Breast epithelium (tissue), 4 donors: ENCODE measurements at regions not wholly inside any gene's neighbourhood (a gene's known extent, or its start where the extent isn't known, plus 50 kb on each side); places are given as distances from the start of the nearest gene placed in this dataset.

Source experiments
- DNase-seq, 2 donors: peaks; one replicate each; pipeline ENCODE4 v3.0.0-alpha.2; 2019; ENCODE audit warnings: low spot score in 2 of 2
- H3K27ac ChIP-seq, 2 donors: fragments of 200-600 bp; sonication (generic) in 1 of 2; one replicate each; pipeline ENCODE4 v1.5.1; 2016 to 2019; ENCODE audit warnings: mild to moderate bottlenecking in 1 of 2
- H3K27me3 ChIP-seq, 2 donors: fragments of 200-600 bp; sonication (generic) in 1 of 2; one replicate each; pipeline versions ENCODE4 v1.5.1 to v1.6.0; 2017 to 2019; ENCODE audit warnings: control low read depth in 1 of 2, mild to moderate bottlenecking in 1 of 2
- H3K36me3 ChIP-seq: fragments of 200-600 bp; one replicate; pipeline ENCODE4 v1.5.1; 2019
- H3K4me1 ChIP-seq, 2 donors: fragments of 200-600 bp; sonication (generic); one replicate each; pipeline ENCODE4 v1.5.1; 2016 to 2019; ENCODE audit warnings: control low read depth in 1 of 2
- H3K4me3 ChIP-seq, 3 donors: fragments of 200-600 bp; sonication (generic); 1 replicate in 2 of 3; 2 replicates in 1 of 3; pipeline ENCODE4 v1.5.1; 2016 to 2019; ENCODE audit warnings: mild to moderate bottlenecking in 3 of 3, moderate library complexity in 2 of 3
- H3K9me3 ChIP-seq, 2 donors: fragments of 200-600 bp; sonication (generic) in 1 of 2; one replicate each; pipeline ENCODE4 v1.5.1; 2016 to 2019; ENCODE audit warnings: control low read depth in 1 of 2
- POLR2A ChIP-seq: fragments of 450-650 bp; IDR thresholded peaks from one replicate; pipeline ENCODE4 v1.6.1; 2016; ENCODE audit warnings: antibody characterized with exemption, mild to moderate bottlenecking, moderate library complexity
- POLR2AphosphoS5 ChIP-seq, 3 donors: sonication (generic); formaldehyde crosslinking; IDR thresholded peaks; one replicate each; pipeline ENCODE4 v1.6.1; 2017; ENCODE audit warnings: antibody characterized with exemption in 3 of 3
- intact Hi-C: fragments of 100-400 bp; cut with DNase I; formaldehyde crosslinking; loops from one replicate; pipeline ENCODE4 v1.15.1; 2023; ENCODE audit warnings: low total_unique reads
- TF ChIP-seq, protein P1 (sequence below), 3 donors: fragments of 450-650 bp; IDR thresholded peaks; one replicate each; pipeline ENCODE4 v1.5.1; 2016 to 2017; ENCODE audit warnings: antibody characterized with exemption in 3 of 3, mild to moderate bottlenecking in 3 of 3, moderate library complexity in 3 of 3

GRCh38 chr14:94867209-94867608, 97.3 kb upstream of the GSC start:
- H3K9me3 ChIP-seq = no peaks in the 10 kb centered on the region
- H3K4me1 ChIP-seq = no peaks in the 10 kb centered on the region
- no peak for DNase-seq
- H3K27ac ChIP-seq = no peak overlapping the region
- H3K4me3 ChIP-seq = no peak overlapping the region
- H3K27me3 ChIP-seq = no peaks in the 10 kb centered on the region
- no peaks in the 10 kb centered on the region for H3K36me3 ChIP-seq
- TF ChIP-seq, protein P1, sequence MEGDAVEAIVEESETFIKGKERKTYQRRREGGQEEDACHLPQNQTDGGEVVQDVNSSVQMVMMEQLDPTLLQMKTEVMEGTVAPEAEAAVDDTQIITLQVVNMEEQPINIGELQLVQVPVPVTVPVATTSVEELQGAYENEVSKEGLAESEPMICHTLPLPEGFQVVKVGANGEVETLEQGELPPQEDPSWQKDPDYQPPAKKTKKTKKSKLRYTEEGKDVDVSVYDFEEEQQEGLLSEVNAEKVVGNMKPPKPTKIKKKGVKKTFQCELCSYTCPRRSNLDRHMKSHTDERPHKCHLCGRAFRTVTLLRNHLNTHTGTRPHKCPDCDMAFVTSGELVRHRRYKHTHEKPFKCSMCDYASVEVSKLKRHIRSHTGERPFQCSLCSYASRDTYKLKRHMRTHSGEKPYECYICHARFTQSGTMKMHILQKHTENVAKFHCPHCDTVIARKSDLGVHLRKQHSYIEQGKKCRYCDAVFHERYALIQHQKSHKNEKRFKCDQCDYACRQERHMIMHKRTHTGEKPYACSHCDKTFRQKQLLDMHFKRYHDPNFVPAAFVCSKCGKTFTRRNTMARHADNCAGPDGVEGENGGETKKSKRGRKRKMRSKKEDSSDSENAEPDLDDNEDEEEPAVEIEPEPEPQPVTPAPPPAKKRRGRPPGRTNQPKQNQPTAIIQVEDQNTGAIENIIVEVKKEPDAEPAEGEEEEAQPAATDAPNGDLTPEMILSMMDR (IDR thresholded peaks at IDR 0.05) = no peak
- TF ChIP-seq POLR2A (no peak), POLR2AphosphoS5 (IDR thresholded peaks at IDR 0.05) (no peak)
- intact Hi-C loops = loop anchor here (5.0 kb wide), 1 partner anchor 1075 kb away; no protein-coding TSS in a partner anchor

DNA sequence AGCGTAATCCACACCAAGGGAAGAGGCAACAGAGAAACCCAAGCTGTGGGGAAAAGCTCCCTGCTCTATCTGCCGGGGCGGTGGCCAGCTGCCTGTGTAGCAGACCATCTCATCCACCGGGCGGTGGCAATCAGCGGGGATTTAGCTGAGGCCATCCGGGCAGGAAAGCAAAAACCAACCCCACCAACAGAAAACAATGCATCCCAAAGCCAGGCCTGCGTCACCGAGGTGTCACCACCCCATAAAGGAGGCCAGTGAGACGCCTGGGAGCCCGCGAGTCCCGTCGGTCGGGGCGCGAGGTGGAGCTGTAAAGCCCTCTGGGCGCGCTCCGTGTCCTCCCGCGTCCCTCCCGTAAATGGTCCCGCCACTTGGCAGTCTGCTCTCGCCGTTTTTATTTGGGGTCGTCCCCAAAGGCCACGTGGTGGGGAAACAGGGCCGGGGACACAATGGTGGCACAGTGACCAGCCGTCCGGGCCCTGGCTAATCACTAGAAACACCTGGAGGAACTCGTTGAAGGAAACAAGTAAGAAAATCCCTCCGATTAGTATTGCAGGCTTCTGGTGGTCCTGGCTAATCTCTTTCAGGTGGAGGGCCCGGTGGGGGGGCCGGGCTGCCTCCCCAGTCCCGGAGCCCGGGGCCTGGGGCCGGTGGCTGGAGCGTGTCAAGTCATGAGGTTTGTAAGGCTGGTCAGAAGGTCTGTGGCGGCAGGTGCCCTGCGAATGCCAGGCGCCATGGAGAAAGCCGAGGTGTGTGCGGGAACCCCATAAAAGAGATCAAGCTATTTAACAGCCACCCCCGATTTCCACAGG, 94.7 kb upstream of the GSC start:
- no peaks in the 10 kb centered on the region for H3K27me3 ChIP-seq
- no peak for DNase-seq

DNA sequence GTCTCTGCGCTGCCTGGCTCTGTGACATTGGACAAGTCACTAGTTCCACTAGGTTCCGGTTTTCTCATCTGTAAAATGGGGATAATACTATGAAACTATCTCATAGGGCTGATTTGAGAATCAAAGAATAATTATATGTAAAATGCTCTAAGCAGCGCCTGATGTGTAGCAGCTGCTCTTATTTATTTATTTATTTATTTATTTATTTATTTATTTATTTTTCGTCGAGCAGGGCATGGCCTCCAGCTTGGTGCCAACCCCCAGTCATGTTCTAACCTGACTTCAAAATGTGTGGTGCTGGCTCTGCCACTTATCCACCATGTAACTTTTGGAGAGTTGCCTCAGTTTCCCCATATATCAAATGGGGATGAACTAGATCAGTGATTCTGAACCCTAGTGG, 93.5 kb upstream of the GSC start:
- intact Hi-C loops = no loop called here
- H3K27ac ChIP-seq = no peak overlapping the region
- no peak for DNase-seq

More for the DNA sequence above, 94.7 kb upstream of the GSC start:
- Histone ChIP-seq H3K4me1 (no peaks in the 10 kb centered on the region), H3K36me3 (no peaks in the 10 kb centered on the region), H3K9me3 (no peaks in the 10 kb centered on the region), H3K4me3 (no peak overlapping the region), H3K27ac (no peak overlapping the region)
- TF ChIP-seq, protein P1 (IDR thresholded peaks at IDR 0.05) = no peak
- TF ChIP-seq POLR2AphosphoS5 (IDR thresholded peaks at IDR 0.05) = no peak
- intact Hi-C loops = loop anchor here (5.0 kb wide), 1 partner anchor 1072 kb away; no protein-coding TSS in a partner anchor

DNA sequence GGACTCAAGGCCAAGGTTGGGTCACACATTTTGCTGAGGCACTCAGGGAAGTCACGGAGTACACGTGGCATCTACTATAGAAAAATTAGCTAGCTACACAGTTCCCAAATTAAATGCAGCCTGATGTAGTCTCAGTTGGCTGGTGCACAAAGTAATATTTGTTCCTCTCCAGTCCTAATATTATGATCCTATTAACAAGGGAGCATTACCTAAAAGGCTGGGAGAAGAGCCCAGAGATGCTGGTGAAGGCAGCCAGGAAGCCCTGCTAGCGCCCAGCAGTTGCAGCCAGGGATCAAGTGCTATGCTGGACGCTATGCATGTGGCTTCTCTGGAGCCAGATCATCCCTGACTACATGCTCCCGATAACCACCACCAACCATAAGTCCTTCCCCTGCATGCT, 88.0 kb upstream of the GSC start:
- no peak for DNase-seq
- intact Hi-C loops = no loop called here
- no peaks in the 10 kb centered on the region for H3K27me3 ChIP-seq
- H3K27ac ChIP-seq = no peak overlapping the region
- no peak overlapping the region for H3K4me3 ChIP-seq
- H3K36me3 ChIP-seq = no peaks in the 10 kb centered on the region
- peaks cover 9% of the 10 kb centered on the region in 2 donors for H3K9me3 ChIP-seq
- TF ChIP-seq, protein P1 (IDR thresholded peaks at IDR 0.05) = no peak
- no peak for TF ChIP-seq POLR2AphosphoS5 (IDR thresholded peaks at IDR 0.05)
- TF ChIP-seq POLR2A = no peak
- no peaks in the 10 kb centered on the region for H3K4me1 ChIP-seq

More for the DNA sequence above, 93.5 kb upstream of the GSC start:
- Histone ChIP-seq H3K27me3 (no peaks in the 10 kb centered on the region), H3K4me3 (no peak overlapping the region), H3K4me1 (no peaks in the 10 kb centered on the region), H3K36me3 (no peaks in the 10 kb centered on the region), H3K9me3 (no peaks in the 10 kb centered on the region)
- TF ChIP-seq POLR2A (no peak), POLR2AphosphoS5 (IDR thresholded peaks at IDR 0.05) (no peak)
- TF ChIP-seq, protein P1 (IDR thresholded peaks at IDR 0.05) = no peak

- TF ChIP-seq POLR2AphosphoS5 (IDR thresholded peaks at IDR 0.05) (no peak), POLR2A (no peak)
- TF ChIP-seq, protein P1 (IDR thresholded peaks at IDR 0.05) = no peak
Observed at GRCh38 chr14:94853920-94854319, 84.0 kb upstream of the GSC start.

More at GRCh38 chr14:94853920-94854319, 84.0 kb upstream of the GSC start:
- no peaks in the 10 kb centered on the region for H3K4me1 ChIP-seq
- no peak for DNase-seq
- H3K4me3 ChIP-seq = no peak overlapping the region
- H3K9me3 ChIP-seq = peaks cover 9% of the 10 kb centered on the region in 2 donors
- H3K27me3 ChIP-seq = no peaks in the 10 kb centered on the region
- no peaks in the 10 kb centered on the region for H3K36me3 ChIP-seq
- H3K27ac ChIP-seq = no peak overlapping the region
- intact Hi-C loops = no loop called here
